LHCN-M2 (cell line): ENCODE measurements at regions not wholly inside any gene's neighbourhood (a gene's known extent, or its start where the extent isn't known, plus 50 kb on each side); places are given as distances from the start of the nearest gene placed in this dataset.

ENCODE experiments used
- DNase-seq: peaks from one replicate; pipeline ENCODE4 v3.0.0-alpha.2; 2012; ENCODE audit warnings: low read depth

DNA sequence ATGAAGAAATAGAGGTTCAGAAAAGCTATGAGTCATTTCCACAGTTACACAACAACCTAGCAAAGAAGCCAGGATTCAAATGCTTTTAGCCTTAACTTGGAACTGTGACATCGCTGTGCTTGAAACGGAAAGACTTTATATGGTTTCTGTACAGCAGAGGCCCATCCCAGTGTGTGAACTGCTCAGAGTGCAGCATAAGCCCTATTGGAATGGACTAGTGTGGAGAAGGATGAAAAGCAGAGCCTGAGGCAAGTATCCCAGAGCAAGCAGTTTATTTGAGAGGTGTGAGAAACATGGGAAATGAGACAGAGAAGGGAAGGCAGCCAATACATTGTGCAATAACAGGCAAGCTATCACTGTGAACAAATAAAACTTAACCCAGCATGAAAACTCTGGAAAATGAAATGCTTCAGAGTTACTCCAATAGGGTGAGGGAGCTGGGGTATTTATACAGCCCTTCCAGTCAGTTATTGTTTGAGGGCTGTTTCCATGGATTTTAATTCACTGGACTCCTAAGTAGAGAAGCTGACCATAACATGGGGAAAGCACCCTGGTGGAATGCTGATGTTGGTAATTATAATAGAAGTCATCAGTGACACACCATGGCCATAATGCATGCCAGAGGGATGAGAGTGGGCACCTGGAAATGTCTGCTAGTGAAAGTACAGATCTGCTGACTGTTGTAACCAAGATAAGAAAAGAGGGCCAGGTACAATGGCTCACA lies 254.0 kb upstream of the POU3F3 start:
- DNase-seq: no peak

DNA sequence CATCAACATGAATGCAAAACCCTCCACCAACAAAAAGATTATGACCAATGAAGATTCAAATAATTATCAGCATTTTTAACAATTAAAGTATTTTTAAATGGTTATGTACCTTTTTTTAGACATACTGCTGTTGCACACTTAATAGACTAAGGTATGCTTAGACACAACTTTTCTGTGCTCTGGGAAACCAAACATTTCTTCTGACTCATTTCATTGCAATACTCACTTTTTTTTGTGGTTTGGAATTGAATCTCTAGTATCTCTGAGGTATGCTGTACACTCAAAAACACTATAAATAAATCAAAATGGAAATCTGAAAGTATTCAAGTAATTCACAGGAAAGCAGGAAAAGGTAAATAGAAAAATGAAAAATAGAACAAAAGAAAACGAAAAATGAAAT lies 247.9 kb upstream of the POU3F3 start:
- no peak for DNase-seq

DNA sequence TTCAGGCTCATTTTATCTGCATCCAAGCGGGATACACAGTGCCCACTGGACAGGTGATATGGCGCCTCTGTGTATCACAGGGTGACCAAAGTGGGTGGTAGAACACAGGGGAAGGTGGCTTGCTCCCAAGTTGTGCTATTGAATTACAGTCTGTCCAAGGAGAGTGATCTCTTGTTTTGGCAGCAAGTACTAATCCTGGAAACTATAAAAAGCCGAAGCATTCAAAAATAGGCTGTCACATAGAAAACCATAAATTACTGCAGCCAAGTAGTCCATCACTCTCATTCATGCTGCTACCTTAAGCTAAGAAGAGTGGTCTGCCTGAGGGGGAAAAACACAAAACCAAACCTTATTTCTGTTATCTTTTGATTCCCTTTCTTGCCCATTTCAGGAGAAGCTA lies 237.1 kb upstream of the POU3F3 start:
- DNase-seq: no peak

DNA sequence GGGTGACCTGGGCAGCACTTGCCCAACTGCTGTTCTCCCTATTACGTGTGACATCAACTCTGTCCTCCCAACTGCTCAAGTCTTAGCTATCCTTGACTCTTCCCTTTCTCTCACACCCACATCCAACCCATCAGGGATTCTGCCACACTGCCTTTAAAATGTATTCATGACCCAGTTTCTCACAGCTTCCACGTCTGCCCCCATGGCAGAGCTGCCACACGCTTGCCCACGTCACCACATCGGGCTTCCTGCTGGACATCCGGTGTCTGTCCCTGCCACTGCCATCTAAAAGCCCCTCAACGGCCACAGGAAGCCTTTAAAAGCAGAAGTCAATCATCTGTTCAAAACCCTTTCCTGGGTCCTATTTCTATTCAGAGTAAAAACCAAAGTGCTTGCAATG lies 233.1 kb upstream of the POU3F3 start:
- no peak for DNase-seq

DNA sequence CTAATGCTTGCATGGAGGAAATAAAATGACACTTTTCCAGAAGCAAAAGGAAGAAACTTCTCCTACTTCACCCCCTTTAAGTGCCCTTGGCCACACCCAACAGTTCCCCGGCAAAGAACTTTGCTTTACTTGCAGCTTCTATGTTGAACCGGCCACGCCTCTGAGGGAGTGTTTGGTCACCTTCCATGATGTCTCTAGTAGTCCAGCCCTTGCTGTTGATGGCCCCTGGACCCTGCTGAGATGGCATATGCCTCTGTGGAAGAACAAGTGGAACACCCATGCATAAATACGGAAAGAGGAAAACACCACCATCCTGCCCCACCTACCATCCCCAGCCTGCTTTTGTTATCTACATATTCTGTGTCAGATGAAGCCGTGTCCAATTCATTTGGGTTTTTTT lies 218.3 kb upstream of the POU3F3 start:
- no peak for DNase-seq

DNA sequence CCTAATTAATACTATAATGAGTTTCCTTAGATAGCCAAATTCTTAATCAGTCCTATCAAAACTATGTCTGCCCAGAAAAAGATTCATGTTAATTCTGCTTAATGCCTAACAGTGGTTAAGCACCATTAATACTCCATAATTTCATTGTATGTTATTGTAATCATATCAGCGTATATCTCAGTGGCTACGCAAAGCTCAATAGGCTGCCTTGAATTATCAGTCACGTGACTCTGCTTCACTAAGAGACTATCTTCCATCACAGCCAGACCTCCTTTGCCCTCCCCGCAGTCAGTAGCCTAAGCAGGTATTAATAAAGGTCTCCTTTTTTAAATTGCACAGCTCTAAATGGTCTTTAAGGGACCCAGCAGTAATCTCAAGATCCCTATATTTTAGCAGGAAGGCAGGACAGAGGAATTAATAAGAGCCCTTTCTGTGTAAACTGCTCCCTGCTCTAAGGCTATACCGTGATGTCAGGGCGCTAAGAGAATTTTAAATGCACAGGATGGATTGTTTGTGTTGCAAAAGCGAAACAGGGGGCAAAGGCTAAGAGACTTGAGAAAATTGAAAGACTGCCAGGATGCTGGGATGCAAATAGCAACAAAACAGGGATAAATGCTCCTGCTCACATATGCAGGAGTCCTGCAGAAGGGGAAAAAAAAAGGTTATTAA lies 215.6 kb upstream of the POU3F3 start:
- no peak for DNase-seq

DNA sequence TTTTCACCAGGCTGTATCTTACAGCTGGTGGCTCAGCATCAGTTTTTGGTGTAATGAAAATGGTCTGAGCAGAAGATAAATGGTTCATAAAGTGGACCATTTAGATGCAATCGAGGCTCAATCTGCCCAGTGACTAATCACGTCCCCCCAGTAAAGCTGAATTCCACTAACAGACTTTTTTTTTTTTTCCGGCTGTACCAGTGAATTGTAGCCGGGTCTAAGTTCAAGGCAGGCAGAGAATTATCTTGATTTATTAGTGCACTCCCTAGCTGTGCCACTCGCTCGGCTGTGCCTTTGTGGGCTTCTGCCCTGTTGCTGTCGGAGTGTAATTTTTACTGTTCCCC lies 215.1 kb upstream of the POU3F3 start:
- DNase-seq: no peak

DNA sequence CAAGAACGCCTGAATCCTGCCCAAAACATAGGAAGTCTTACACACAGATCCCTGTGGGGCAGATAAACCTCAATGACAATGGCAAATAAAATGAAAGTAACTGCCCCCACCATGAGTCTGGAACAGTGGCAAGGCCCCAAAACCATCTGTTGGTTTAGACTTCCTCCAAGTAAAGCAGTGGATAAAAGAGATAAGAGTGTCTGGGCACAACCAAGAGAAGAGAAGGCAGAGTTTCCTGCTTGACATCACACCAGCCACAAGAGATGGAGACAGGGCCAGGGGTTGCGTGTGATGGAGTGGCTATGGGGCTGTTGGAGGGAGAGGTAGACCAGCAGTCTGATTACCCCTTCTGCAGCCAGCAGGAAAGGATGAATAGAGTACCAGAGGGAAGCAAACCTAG lies 212.1 kb upstream of the POU3F3 start:
- no peak for DNase-seq

DNA sequence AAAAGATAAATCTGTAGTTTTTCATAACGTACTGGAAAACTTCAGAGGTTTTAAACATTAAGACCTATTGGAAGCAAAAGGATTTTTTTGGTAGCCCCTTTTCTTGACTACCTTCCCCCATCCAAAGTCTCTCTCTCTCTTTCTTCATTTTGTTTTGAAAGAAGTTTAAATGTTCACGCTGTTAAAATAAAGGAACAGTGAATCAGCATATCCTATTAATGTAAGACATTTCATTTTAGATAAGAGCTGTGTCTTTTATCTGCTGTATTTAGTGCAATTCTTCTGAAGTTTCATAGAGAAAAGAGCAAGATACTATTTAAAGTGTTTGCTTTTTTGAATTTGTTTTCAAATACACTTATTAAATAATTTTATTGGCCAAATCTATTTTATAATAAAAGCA lies 205.5 kb upstream of the POU3F3 start:
- no peak for DNase-seq

DNA sequence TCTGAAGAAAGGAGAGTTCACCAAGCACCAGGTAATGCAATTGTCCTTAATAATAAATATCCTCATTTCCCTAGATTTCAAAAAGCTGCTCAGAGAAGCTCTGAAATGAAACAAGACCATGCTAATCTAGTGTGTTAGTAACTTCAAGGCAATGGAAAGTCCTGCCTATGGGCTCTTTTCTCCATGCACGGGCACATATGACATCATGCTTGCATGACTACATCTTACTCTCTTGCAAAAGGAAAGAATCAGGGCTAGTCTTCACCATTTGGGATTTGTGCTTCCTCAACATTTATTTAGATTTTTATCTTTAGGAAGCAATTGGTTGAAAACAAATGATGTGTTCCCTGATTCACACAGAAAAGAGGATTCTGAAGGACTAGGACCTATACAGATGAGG lies 204.0 kb upstream of the POU3F3 start:
- DNase-seq: no peak

DNA sequence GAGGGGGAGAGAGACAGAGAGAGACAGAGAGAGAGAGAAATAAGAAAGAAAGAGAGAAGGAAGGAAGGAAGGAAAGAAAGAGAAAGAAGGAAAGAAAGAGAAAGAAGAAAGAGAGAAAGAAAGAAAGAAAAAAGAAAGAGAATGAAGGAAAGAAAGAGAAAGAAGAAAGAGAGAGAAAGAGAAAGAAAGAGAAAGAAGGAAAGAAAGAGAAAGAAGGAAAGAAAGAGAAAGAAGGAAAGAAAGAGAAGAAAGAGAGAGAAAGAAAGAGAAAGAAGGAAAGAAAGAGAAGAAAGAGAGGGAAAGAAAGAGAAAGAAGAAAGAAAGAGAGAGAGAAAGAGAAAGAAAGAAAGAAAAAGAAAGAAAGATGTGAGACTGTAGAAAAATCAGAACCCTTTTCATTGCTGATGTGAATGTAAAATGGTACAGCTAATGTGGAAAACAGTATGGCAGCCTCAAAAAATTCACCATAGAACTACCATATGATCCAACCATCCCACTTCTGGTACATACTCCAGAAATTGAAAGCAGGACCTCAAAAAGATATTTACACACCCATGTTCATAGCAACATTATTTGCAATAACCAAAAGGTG lies 203.4 kb upstream of the POU3F3 start:
- no peak for DNase-seq

DNA sequence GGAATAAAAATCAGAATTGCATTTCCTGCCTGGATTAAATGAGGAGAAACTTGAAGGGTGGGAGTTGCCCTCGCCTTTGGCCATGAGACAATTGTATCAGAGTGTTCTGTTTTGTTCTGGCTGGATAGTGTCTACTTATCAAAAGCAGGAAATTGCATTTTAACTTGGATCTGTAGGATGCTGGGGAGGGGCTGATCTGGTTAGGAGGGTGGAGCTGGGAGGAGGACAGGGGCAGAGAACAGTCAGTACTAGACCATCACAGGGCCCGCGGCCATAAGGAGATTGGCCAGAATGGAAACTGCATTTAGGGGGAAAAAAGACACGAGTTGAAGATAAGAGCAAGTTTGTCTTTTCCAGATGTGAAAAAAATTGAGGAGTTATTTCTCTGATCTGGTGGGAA lies 199.1 kb upstream of the POU3F3 start:
- no peak for DNase-seq

DNA sequence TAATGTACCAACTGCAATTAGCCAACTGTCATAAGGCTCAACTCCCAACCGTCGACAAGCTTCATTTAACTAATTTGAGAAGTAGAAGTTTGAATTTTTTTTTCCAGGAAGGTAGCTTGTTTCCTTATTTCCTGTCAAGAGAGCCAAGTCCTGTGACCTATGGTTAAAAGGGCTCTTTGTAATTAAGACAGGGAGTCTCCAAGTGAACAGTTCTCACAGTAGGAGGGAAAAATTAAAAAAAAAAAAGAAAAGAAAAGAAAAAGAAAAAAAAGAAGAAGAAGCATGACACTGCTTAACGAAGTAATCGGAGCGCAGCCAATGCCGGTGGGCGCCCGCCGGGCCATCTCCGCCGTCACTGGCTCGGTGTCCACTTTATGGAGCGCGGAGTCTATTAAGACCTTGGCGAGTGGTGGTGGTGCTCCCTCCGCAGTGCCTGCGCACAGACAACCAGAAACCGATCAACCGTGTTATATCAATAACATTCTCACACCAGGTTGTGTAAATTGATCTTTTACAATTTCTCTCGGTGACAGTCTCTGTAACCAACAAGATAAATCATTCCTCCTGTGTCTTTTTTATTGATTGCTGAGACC lies 197.2 kb upstream of the POU3F3 start:
- DNase-seq: no peak

DNA sequence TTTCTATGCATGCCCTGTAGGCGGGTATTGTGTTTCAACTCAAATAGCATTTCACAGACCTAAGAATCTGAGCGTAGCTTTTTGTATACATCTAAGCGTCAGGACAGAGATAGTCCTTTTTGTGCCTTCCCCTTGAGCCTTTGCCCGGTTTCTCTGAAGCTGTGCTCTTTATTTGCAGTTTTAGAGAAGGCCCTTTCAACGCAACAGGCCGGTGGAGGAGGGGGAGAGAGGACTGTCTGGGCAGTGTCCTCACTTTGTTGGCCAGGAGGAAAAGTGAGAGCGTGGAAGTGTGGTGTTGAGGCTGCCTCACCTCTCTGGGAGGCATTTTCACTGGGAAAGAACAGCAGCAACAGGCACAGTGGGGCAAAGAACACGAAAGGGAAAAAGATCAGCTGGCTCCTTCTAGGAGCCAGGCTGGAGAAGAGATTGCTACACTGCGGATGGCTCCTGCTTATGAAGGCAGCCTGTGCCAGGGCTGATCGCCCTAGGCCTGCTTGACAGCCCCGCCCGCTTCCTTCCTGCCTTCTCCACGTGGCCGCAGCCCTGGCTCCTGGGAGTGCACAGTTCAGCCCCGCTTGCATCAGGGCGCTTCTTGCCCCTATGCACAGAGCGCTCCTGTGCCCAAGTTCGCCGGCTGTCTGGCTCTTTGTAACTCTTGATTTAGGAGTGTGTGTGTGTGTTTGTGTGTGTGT lies 195.6 kb upstream of the POU3F3 start:
- DNase-seq: no peak

DNA sequence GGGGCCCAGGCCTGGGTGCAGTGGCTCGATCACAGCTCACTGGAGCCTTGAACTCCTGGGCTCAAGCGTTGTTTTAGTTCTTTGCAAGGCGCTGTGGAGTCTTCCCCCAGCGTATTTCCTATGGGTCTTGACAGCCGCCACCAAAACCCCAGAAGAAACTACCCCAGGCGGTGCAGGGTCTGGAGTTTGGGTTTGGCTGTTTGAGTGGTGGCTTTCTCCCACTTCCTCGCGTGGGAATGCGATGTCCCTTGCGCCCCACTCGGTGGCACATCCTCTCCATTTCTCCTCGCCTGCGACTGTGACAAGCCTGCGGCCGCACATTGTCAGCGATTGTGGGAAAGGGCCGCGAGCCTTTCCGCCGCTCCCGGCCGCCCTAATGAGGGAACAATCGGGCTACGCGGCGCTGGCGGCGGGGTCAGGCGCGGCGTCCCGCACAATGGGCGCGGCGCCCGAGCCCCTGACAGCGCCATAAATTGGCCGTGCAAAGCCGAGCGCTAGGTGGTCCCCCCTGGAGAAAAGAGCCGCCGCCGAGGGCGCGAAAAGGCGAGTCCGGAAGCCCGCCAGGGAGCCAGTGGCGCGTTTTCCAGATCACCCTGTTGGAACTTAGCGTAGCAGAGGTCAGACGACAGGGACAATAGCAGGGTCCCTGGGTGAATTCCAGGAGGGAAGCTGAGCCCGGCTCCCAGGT lies 194.9 kb upstream of the POU3F3 start:
- no peak for DNase-seq

DNA sequence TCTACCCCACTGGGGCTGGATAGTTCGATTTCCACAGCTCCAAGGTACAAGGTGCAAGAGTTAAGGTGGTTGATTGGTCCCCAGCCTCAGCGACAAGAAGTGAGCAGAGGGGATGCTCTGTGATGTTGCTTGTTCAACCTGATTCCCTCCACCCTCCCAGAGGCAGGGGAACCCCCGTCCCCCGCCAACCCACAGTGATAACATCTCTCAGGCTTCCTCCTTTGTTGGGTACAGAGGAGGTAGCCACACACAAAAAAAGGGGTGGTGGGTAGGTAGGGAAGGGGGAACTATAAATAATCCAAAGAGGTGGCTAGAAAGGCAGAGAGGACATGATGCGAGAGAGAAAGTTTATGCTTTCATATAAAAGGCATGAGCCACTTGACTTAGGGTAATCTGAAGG lies 192.9 kb upstream of the POU3F3 start:
- DNase-seq: no peak

DNA sequence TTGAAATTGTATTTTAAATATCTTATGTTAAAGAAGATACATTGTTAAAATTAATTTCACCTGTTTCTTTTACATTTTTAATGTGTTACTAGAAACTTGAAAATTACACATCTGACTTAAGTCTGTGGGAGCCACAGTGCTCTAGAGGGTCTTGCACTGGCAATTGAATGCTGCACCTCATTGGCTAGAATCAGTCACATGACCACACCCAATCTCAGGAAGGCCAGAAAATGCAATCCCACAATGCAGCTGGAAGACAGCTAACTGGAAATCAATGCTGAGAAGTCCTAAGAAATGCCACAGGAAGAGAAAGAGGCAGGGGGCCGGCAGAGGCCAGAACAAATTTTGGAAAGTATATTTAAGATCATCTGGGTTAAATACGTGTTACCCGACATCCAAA lies 189.2 kb upstream of the POU3F3 start:
- DNase-seq: no peak

DNA sequence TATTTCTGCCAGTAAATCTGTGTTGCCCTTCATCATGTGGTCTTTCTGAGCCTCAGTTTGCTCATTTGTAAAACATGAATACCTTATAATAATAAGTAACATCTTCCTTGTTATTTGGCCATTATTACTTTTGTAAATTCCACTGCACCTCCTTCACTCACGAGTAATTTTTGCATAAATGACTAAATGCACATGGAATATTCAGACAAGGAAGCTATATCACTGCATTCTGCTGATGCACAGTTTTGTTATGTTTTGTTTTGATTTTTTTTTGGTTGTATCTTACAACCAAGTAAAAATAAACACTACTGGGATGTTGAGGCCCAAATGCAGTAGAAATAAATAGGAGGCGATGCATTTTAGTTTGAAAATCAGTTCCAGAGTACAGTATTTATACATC lies 185.3 kb upstream of the POU3F3 start:
- DNase-seq: no peak

DNA sequence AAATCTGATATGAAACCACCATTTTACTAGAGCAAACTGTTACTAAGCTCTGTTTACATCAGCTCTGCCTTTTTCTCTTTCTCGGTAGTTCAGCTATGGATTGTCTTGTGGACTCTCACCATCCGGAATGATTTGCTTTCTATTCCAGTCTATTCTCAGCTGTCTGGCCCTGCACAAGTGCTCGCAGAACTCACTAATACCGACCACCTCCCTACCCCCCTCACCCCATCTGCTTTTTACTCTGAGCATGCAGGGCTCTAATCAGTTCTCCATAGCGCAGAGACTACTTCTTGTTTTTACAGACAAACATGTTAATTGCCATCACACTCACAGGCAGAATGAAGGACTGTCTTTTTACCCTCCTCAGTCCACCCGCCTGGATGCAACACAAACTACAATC lies 180.7 kb upstream of the POU3F3 start:
- DNase-seq: no peak

DNA sequence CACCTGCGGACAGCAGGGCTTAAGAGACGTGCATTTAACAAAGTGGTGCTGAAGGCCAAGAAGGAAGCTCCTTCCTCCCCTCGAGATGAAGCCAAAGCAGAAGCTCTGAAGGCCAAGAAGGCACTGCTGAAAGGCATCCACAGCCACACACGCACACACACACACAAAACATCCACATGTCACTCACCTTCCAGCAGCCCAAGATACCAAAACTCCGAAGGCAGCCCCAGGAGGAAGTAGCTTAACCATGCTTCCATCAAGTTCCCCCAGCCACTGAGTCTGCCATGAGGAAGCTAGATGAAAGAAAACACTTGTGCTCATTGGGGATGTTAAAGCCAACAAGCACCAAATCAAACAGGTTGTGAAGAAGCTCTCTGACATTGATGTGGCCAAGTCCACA lies 175.7 kb upstream of the POU3F3 start:
- no peak for DNase-seq

DNA sequence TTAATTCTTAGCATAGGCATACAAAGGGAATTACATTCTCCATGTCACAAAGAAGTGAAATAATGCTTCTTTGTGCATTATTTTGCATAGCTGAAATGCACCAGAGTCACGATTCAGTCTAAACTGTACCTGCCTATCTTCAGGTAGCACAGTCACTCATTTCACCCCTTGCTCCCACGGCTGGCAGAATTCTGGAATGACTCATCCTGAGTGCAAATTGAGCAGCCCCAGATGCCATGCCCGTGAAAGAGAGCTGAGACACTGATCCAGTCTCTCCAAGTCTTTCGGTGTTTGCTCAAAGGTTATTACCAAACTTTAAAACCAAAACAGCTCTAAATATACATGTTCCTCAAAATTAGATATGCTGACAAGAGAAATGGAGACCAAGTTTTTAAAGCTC lies 168.3 kb upstream of the POU3F3 start:
- DNase-seq: no peak

DNA sequence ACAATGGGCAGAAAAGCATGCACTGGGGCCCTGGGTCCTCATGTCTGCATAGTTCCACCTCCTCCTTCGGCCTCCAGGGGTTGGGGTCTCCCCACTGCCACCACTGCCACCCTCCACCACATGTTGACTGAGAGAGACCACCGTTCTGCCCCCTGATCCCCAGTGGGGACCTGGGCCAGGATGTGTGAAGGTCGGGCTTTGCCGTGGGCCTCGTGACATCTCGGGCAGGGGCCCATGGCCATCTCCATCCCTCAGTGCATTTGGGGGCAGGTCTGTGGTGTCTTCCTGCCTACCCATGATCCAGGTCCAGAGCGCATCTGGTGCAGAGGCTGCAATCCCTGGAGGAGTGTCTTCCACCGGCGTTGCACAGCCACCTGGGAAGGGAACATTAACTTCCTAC lies 166.8 kb upstream of the POU3F3 start:
- DNase-seq: no peak
